AG04449 (cell line): ENCODE measurements at regions not wholly inside any gene's neighbourhood (a gene's known extent, or its start where the extent isn't known, plus 50 kb on each side); places are given as distances from the start of the nearest gene placed in this dataset.

Experiments
- CTCF ChIA-PET: fragments of 350-600 bp; formaldehyde crosslinking; extraction: SDS; loops from one replicate; lab custom pipeline; 2021; ENCODE audit warnings: antibody characterized with exemption; lab: Yijun Ruan, JAX
- POLR2A ChIA-PET: fragments of 400-600, 350-600 bp; formaldehyde crosslinking; extraction: SDS; loops from one replicate; lab custom pipeline; 2020; ENCODE audit warnings: antibody characterized with exemption, inconsistent platforms; lab: Yijun Ruan, JAX
- DNase-seq: peaks from one replicate; pipeline ENCODE4 v3.0.0-alpha.2; 2010; ENCODE audit warnings: low read depth, low spot score
- H3K4me3 ChIP-seq: 2 replicates; pipeline ENCODE4 v1.5.1; 2011; ENCODE audit warnings: low read depth, mild to moderate bottlenecking, control low read depth, low read length
- CTCF ChIP-seq: IDR thresholded peaks from one replicate; pipeline ENCODE4 v1.5.1; 2011; ENCODE audit warnings: mild to moderate bottlenecking, moderate library complexity, low read length, control low read depth, inconsistent platforms; ENCODE audit not compliant: insufficient read depth; ENCODE audit errors: missing control alignments

GRCh38 chr14:96688629-96689028, 108.6 kb upstream of the VRK1 start:
- ChIA-PET CTCF (no interaction called here), POLR2A (no interaction called here)
- no peak for DNase-seq

GRCh38 chr14:96690713-96691383, 106.3 kb upstream of the VRK1 start:
- ChIA-PET CTCF (no interaction called here), POLR2A (no interaction called here)

More at GRCh38 chr14:96688629-96689028, 108.6 kb upstream of the VRK1 start:
- no peak overlapping the region for H3K4me3 ChIP-seq
- TF ChIP-seq CTCF: no peak

GRCh38 chr14:96693252-96693820, 103.8 kb upstream of the VRK1 start:
- no peak for TF ChIP-seq CTCF
- no peak for DNase-seq
- H3K4me3 ChIP-seq: no peak overlapping the region
- CTCF ChIA-PET: no interaction called here
- POLR2A ChIA-PET: no interaction called here

More at GRCh38 chr14:96690713-96691383, 106.3 kb upstream of the VRK1 start:
- no peak for DNase-seq
- no peak overlapping the region for H3K4me3 ChIP-seq
- TF ChIP-seq CTCF: no peak

GRCh38 chr14:96693987-96694386, 103.2 kb upstream of the VRK1 start:
- CTCF ChIA-PET: no interaction called here
- no peak for DNase-seq
- TF ChIP-seq CTCF: no peak
- H3K4me3 ChIP-seq: no peak overlapping the region
- POLR2A ChIA-PET: no interaction called here

GRCh38 chr14:96698960-96699539, 98.1 kb upstream of the VRK1 start:
- CTCF ChIA-PET: no interaction called here
- no peak overlapping the region for H3K4me3 ChIP-seq
- POLR2A ChIA-PET: no interaction called here
- DNase-seq: no peak
- TF ChIP-seq CTCF: no peak

- no peak for TF ChIP-seq CTCF
- DNase-seq: no peak
- POLR2A ChIA-PET: no interaction called here
- CTCF ChIA-PET: no interaction called here
- H3K4me3 ChIP-seq: no peak overlapping the region
These were observed 97.5 kb upstream of the VRK1 start for GRCh38 chr14:96699666-96700065.
